Keratinocyte (primary cell): ENCODE measurements at regions not wholly inside any gene's neighbourhood (a gene's known extent, or its start where the extent isn't known, plus 50 kb on each side); places are given as distances from the start of the nearest gene placed in this dataset.

ENCODE experiments used
- DNase-seq: peaks from one replicate; pipeline ENCODE4 v3.0.0-alpha.2; 2011; ENCODE audit warnings: low read depth, missing footprints, low spot score
- FAIRE-seq: peaks from 2 replicates; lab custom pipeline; 2011; peaks lifted over from hg19 to GRCh38; lab: Jason Lieb, UNC
- H2AFZ ChIP-seq: 2 replicates; pipeline ENCODE4 v1.6.0; 2012; ENCODE audit warnings: low read length, control low read depth, inconsistent platforms; ENCODE audit not compliant: control insufficient read depth
- H3K27ac ChIP-seq: 2 replicates; pipeline ENCODE4 v1.5.1; 2011; ENCODE audit warnings: low read length; ENCODE audit not compliant: control insufficient read depth, insufficient read depth
- H3K27me3 ChIP-seq: 3 replicates; pipeline ENCODE4 v1.6.0; 2011; ENCODE audit warnings: low read length; ENCODE audit not compliant: control insufficient read depth, insufficient read depth; ENCODE audit errors: extremely low read depth
- H3K36me3 ChIP-seq, 2 experiments: 2 replicates in 1 of 2; 3 replicates in 1 of 2; pipeline ENCODE4 v1.5.1; 2011; ENCODE audit warnings: low read length in 2 of 2, mild to moderate bottlenecking in 1 of 2; ENCODE audit not compliant: control insufficient read depth in 2 of 2, insufficient read depth in 2 of 2; ENCODE audit errors: extremely low read depth in 1 of 2
- H3K4me1 ChIP-seq: 3 replicates; pipeline ENCODE4 v1.5.1; 2011; ENCODE audit warnings: low read length; ENCODE audit not compliant: control insufficient read depth, insufficient read depth; ENCODE audit errors: extremely low read depth
- H3K4me2 ChIP-seq: 3 replicates; pipeline ENCODE4 v1.6.0; 2011; ENCODE audit warnings: low read depth, low read length; ENCODE audit not compliant: control insufficient read depth, insufficient read depth; ENCODE audit errors: extremely low read depth
- H3K4me3 ChIP-seq, 3 experiments: fragments of 200-600 bp in 1 of 3; sonication (generic) in 1 of 3; 2 replicates in 2 of 3; 3 replicates in 1 of 3; pipeline ENCODE4 v1.5.1; 2011 to 2016; ENCODE audit warnings: low read length in 3 of 3, mild to moderate bottlenecking in 3 of 3, control low read depth in 2 of 3, inconsistent platforms in 1 of 3, low read depth in 1 of 3, mixed read lengths in 1 of 3, mixed run types in 1 of 3, moderate library complexity in 1 of 3; ENCODE audit not compliant: control insufficient read depth in 2 of 3, insufficient read depth in 2 of 3; ENCODE audit errors: extremely low read depth in 1 of 3
- H3K79me2 ChIP-seq: 2 replicates; pipeline ENCODE4 v1.6.0; 2012; ENCODE audit warnings: low read length; ENCODE audit not compliant: control insufficient read depth, insufficient read depth
- H3K9ac ChIP-seq: 3 replicates; pipeline ENCODE4 v1.6.0; 2011; ENCODE audit warnings: low read length; ENCODE audit not compliant: control insufficient read depth, insufficient read depth; ENCODE audit errors: extremely low read depth
- H3K9me1 ChIP-seq: 3 replicates; pipeline ENCODE4 v1.6.0; 2011; ENCODE audit warnings: low read length; ENCODE audit not compliant: control insufficient read depth, insufficient read depth; ENCODE audit errors: extremely low read depth
- H3K9me3 ChIP-seq: 2 replicates; pipeline ENCODE4 v1.5.1; 2012; ENCODE audit warnings: low read depth, low read length; ENCODE audit not compliant: control insufficient read depth
- H4K20me1 ChIP-seq: 3 replicates; pipeline ENCODE4 v1.6.0; 2011; ENCODE audit warnings: low read length; ENCODE audit not compliant: control insufficient read depth, insufficient read depth; ENCODE audit errors: extremely low read depth
- EZH2 ChIP-seq: IDR thresholded peaks from one replicate; pipeline ENCODE4 v1.6.1; 2012; ENCODE audit warnings: inconsistent platforms, mild to moderate bottlenecking, low read length, moderate library complexity
- dilution Hi-C: fragments of 300-500 bp; cut with MboI; formaldehyde crosslinking; loops from one replicate; pipeline ENCODE4 v1.7.0; 2020; ENCODE audit warnings: low sequenced_read_pairs; ENCODE audit not compliant: extremely low pct_ligation_motif_present
- TF ChIP-seq, protein P1 (sequence below), 3 experiments: IDR thresholded peaks in 1 of 3; conservative IDR thresholded peaks in 1 of 3; optimal IDR thresholded peaks in 1 of 3; 2 replicates in 2 of 3; 3 replicates in 1 of 3; pipeline versions ENCODE3 to v1.5.1; 2011; ENCODE audit warnings: low read length in 3 of 3, mild to moderate bottlenecking in 3 of 3, moderate library complexity in 2 of 3, control low read depth in 1 of 3, inconsistent platforms in 1 of 3; ENCODE audit not compliant: insufficient read depth in 2 of 3; ENCODE audit errors: extremely low read depth in 1 of 3

DNA sequence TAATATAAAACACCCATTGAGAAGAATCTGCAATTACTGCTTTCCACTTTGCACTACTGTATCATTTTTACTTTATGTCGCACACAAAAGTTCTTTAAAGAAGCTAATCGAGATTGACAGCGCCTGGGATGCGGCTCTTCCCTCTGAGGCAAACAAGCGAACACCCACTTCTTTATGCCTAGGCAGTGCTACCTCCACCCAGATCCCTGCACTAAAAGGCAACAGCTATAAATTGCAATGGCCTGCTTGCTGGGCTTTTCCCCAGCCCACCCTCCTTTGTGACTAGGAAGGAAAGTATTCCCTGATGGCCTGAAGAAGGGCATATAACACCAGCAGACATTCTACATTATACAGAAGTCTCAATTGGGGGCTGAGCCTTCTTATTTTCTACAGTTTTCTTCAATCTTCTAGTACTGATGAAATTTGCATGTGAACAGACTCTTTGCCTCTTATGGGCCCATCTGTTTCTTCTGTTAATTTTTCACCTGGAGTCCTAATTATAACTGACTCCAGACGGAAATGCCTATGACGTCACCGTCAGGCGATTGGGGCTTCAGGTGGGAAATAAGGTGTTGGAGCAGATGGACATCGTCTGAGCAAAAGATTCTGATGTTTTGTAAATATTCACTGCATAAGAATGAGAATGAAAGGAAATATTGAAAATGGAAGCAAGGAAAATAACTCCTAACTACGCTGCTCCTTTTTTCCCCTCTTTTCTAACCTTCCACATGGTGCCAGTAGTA is 138.9 kb upstream of the DCC start:
- dilution Hi-C loops, result no loop called here
- FAIRE-seq, result no peak
- H3K9me3 ChIP-seq, result no peaks in the 10 kb centered on the region

DNA sequence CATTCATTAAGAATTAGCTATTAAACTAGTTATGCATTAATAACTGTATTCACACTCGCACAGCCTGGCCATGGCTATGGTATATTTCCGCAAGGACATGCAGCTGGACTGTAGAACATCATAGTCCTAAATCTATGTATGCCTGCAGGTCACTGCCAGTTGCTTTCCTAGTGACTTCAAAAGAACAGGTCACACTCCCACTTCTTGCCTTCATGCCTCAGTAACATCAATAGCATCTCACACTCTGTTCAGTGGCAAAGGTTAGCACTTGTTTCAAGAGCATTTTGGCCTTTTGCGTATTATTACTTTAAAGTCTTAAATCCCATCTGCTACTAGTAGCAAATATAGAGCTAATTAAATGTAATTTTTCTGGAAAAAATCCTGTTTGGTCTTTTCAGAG is 131.4 kb upstream of the DCC start:
- no peak for TF ChIP-seq EZH2
- TF ChIP-seq, protein P1, sequence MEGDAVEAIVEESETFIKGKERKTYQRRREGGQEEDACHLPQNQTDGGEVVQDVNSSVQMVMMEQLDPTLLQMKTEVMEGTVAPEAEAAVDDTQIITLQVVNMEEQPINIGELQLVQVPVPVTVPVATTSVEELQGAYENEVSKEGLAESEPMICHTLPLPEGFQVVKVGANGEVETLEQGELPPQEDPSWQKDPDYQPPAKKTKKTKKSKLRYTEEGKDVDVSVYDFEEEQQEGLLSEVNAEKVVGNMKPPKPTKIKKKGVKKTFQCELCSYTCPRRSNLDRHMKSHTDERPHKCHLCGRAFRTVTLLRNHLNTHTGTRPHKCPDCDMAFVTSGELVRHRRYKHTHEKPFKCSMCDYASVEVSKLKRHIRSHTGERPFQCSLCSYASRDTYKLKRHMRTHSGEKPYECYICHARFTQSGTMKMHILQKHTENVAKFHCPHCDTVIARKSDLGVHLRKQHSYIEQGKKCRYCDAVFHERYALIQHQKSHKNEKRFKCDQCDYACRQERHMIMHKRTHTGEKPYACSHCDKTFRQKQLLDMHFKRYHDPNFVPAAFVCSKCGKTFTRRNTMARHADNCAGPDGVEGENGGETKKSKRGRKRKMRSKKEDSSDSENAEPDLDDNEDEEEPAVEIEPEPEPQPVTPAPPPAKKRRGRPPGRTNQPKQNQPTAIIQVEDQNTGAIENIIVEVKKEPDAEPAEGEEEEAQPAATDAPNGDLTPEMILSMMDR (optimal IDR thresholded peaks at IDR 0.05 in 1 of 3, IDR thresholded peaks at IDR 0.05 in 1 of 3, conservative IDR thresholded peaks at IDR 0.05 in 1 of 3; ENCODE audit: extremely low read depth in 1 of 3, insufficient read depth in 2 of 3, low read length in 3 of 3), result no peak
- no peak overlapping the region for H2AFZ ChIP-seq
- H3K36me3 ChIP-seq, result no peaks in the 10 kb centered on the region
- H3K9me3 ChIP-seq, result no peaks in the 10 kb centered on the region
- no peaks in the 10 kb centered on the region for H3K4me1 ChIP-seq
- no peaks in the 10 kb centered on the region for H3K9me1 ChIP-seq
- H3K4me2 ChIP-seq, result no peak overlapping the region
- no peak overlapping the region for H3K9ac ChIP-seq
- no peaks in the 10 kb centered on the region for H3K79me2 ChIP-seq
- no peaks in the 10 kb centered on the region for H4K20me1 ChIP-seq
- DNase-seq (no peak), FAIRE-seq (no peak)
- no peaks in the 10 kb centered on the region for H3K27me3 ChIP-seq
- no peak overlapping the region for H3K4me3 ChIP-seq
- H3K27ac ChIP-seq, result no peak overlapping the region
- dilution Hi-C loops, result no loop called here

More for the DNA sequence above, 138.9 kb upstream of the DCC start:
- Histone ChIP-seq H3K36me3 (no peaks in the 10 kb centered on the region), H3K4me1 (peaks cover 5% of the 10 kb centered on the region), H3K4me2 (no peak overlapping the region), H2AFZ (no peak overlapping the region), H3K27ac (no peak overlapping the region), H3K4me3 (no peak overlapping the region), H3K9ac (no peak overlapping the region), H3K27me3 (no peaks in the 10 kb centered on the region), H4K20me1 (no peaks in the 10 kb centered on the region), H3K9me1 (no peaks in the 10 kb centered on the region), H3K79me2 (no peaks in the 10 kb centered on the region)
- TF ChIP-seq EZH2, result no peak
- TF ChIP-seq, protein P1 (optimal IDR thresholded peaks at IDR 0.05 in 1 of 3, IDR thresholded peaks at IDR 0.05 in 1 of 3, conservative IDR thresholded peaks at IDR 0.05 in 1 of 3; ENCODE audit: extremely low read depth in 1 of 3, insufficient read depth in 2 of 3, low read length in 3 of 3), result no peak
- no peak for DNase-seq
